ENCODE measurements at regions not wholly inside any gene's neighbourhood (a gene's known extent, or its start where the extent isn't known, plus 50 kb on each side); places are given as distances from the start of the nearest gene placed in this dataset.
"Not testable (repeated sequence)": the region's sequence is repeated elsewhere in the genome, so short reads cannot be mapped to it uniquely, and the experiment has no call there.

GRCh38 chr9:81318571-81318970 lies 370.8 kb downstream of the TLE1 start:
- no peak overlapping the region for H3K4me3 ChIP-seq (replicated peaks; ENCODE audit: low read depth, low read length)
- DNase-seq (ENCODE audit: low read depth), result peak; percentile 16
- no peak for TF ChIP-seq CTCF (IDR thresholded peaks at IDR 0.05; ENCODE audit: low read length, missing control alignments)

GRCh38 chr9:81317939-81318338 lies 371.4 kb downstream of the TLE1 start:
- TF ChIP-seq CTCF (IDR thresholded peaks at IDR 0.05; ENCODE audit: low read length, missing control alignments), result no peak
- H3K4me3 ChIP-seq (replicated peaks; ENCODE audit: low read depth, low read length), result no peak overlapping the region
- DNase-seq (ENCODE audit: low read depth), result no peak

GRCh38 chr9:81317223-81317622 lies 372.1 kb downstream of the TLE1 start:
- no peak overlapping the region for H3K4me3 ChIP-seq (replicated peaks; ENCODE audit: low read depth, low read length)
- no peak for DNase-seq (ENCODE audit: low read depth)
- TF ChIP-seq CTCF (IDR thresholded peaks at IDR 0.05; ENCODE audit: low read length, missing control alignments), result no peak

- no peak for DNase-seq (ENCODE audit: low read depth)
- TF ChIP-seq CTCF (IDR thresholded peaks at IDR 0.05; ENCODE audit: low read length, missing control alignments), result no peak
- H3K4me3 ChIP-seq (replicated peaks; ENCODE audit: low read depth, low read length), result no peak overlapping the region
Observed at GRCh38 chr9:81314490-81314889, 374.9 kb downstream of the TLE1 start.

- H3K4me3 ChIP-seq (replicated peaks; ENCODE audit: low read depth, low read length), result no peak overlapping the region
- DNase-seq (ENCODE audit: low read depth), result no peak
- no peak for TF ChIP-seq CTCF (IDR thresholded peaks at IDR 0.05; ENCODE audit: low read length, missing control alignments)
Observed at GRCh38 chr9:81313877-81314276, 375.5 kb downstream of the TLE1 start.

- TF ChIP-seq CTCF (IDR thresholded peaks at IDR 0.05; ENCODE audit: low read length, missing control alignments), result peak; percentile 20
- no peak overlapping the region for H3K4me3 ChIP-seq (replicated peaks; ENCODE audit: low read depth, low read length)
- peak; percentile 18 for DNase-seq (ENCODE audit: low read depth)
Observed at GRCh38 chr9:81312346-81312745, 377.0 kb downstream of the TLE1 start.

GRCh38 chr9:81308404-81308803 lies 380.9 kb downstream of the TLE1 start:
- H3K4me3 ChIP-seq (replicated peaks; ENCODE audit: low read depth, low read length), result no peak overlapping the region
- no peak for TF ChIP-seq CTCF (IDR thresholded peaks at IDR 0.05; ENCODE audit: low read length, missing control alignments)
- DNase-seq (ENCODE audit: low read depth), result no peak

- H3K4me3 ChIP-seq (replicated peaks; ENCODE audit: low read depth, low read length); DNase-seq (ENCODE audit: low read depth): not testable (repeated sequence)
Observed at GRCh38 chr9:81307791-81308190, 381.6 kb downstream of the TLE1 start.

All from fibroblast of pulmonary artery (primary cell).